K562 (cell line): ENCODE measurements at regions not wholly inside any gene's neighbourhood (a gene's known extent, or its start where the extent isn't known, plus 50 kb on each side); places are given as distances from the start of the nearest gene placed in this dataset.

Experiments
- ATAC-seq: fragments of 200-7000 bp; cut with Tn5 transposase; 3 replicates; pipeline ENCODE4 v1.9.1; 2020; ENCODE audit warnings: moderate library complexity
- BruUV-seq: library from RNA; stranded (reverse); fragments of 400-500 nt; replicated peaks from 2 replicates; lab custom pipeline; 2021; lab: Mats Ljungman, UMichigan
- CTCF ChIA-PET: fragments of 300-600 bp; formaldehyde crosslinking; extraction: SDS; loops from one replicate; lab custom pipeline; 2021; ENCODE audit warnings: low intra/inter-chr PET ratio; lab: Yijun Ruan, JAX
- POLR2A ChIA-PET: fragments of 300-600, 350-650 bp; sonication (Branson Sonifier 250); formaldehyde crosslinking; extraction: SDS; loops from one replicate; lab custom pipeline; 2021; ENCODE audit warnings: antibody characterized with exemption, inconsistent platforms; lab: Yijun Ruan, JAX
- DNase-seq, 4 experiments: peaks; one replicate each; pipeline versions ENCODE4 v3.0.0 to v3.0.0-alpha.2; 2011 to 2018; ENCODE audit warnings: low spot score in 3 of 4, mixed read lengths in 3 of 4; ENCODE audit errors: extremely low read depth in 1 of 4
- FAIRE-seq: peaks from 2 replicates; lab custom pipeline; 2011; peaks lifted over from hg19 to GRCh38; lab: Jason Lieb, UNC
- H2AFZ ChIP-seq: 2 replicates; pipeline ENCODE4 v1.6.0; 2011; ENCODE audit warnings: low read depth, low read length, control low read depth, inconsistent platforms
- H3K27ac ChIP-seq: fragments of 200-600 bp; 3 replicates; pipeline ENCODE4 v1.8.0; 2011; ENCODE audit warnings: low read depth, mild to moderate bottlenecking, control low read depth, inconsistent platforms, low read length, moderate library complexity, mixed read lengths; ENCODE audit errors: extremely low read depth
- H3K27me3 ChIP-seq, 2 experiments: fragments of 300-600 bp in 1 of 2; 2 replicates in 1 of 2; 3 replicates in 1 of 2; pipeline versions ENCODE4 v1.6.0 to v1.8.0; 2011; ENCODE audit warnings: inconsistent platforms in 2 of 2, low read length in 2 of 2, mild to moderate bottlenecking in 1 of 2, mixed read lengths in 1 of 2, moderate library complexity in 1 of 2; ENCODE audit not compliant: control insufficient read depth in 2 of 2, insufficient read depth in 2 of 2
- H3K36me3 ChIP-seq: fragments of 300-600 bp; 3 replicates; pipeline ENCODE4 v1.8.0; 2011; ENCODE audit warnings: mild to moderate bottlenecking, low read length, inconsistent platforms; ENCODE audit not compliant: control insufficient read depth, insufficient read depth
- H3K4me1 ChIP-seq, 2 experiments: fragments of 200-600 bp in 1 of 2; replicated peaks in 1 of 2; 2 replicates in 1 of 2; 3 replicates in 1 of 2; pipeline versions ENCODE4 v1.5.1 to v1.8.0; 2011; ENCODE audit warnings: inconsistent platforms in 2 of 2, low read length in 2 of 2, mild to moderate bottlenecking in 1 of 2, mixed read lengths in 1 of 2, moderate library complexity in 1 of 2; ENCODE audit not compliant: control insufficient read depth in 2 of 2, insufficient read depth in 2 of 2
- H3K4me2 ChIP-seq: 2 replicates; pipeline ENCODE4 v1.6.1; 2011; ENCODE audit warnings: low read length, control low read depth, inconsistent platforms, mixed read lengths; ENCODE audit not compliant: insufficient read depth
- H3K4me3 ChIP-seq: fragments of 200-600 bp; sonication (generic), shearing (Covaris generic); 2 replicates; pipeline ENCODE4 v1.5.1; 2016; ENCODE audit warnings: control low read depth, inconsistent platforms
- H3K79me2 ChIP-seq: fragments of 200-600 bp; 3 replicates; pipeline ENCODE4 v1.8.0; 2011; ENCODE audit warnings: low read length, inconsistent platforms; ENCODE audit not compliant: control insufficient read depth, insufficient read depth
- H3K9ac ChIP-seq, 2 experiments: 2 replicates each; pipeline versions ENCODE4 v1.6.0 to v1.6.1; 2011; ENCODE audit warnings: low read depth in 2 of 2, low read length in 2 of 2, control low read depth in 1 of 2, inconsistent platforms in 1 of 2, mild to moderate bottlenecking in 1 of 2, mixed read lengths in 1 of 2; ENCODE audit not compliant: insufficient read depth in 1 of 2
- H3K9me1 ChIP-seq: one replicate; pipeline ENCODE4 v1.6.0; 2011; ENCODE audit warnings: inconsistent platforms, mild to moderate bottlenecking, low read length, moderate library complexity; ENCODE audit not compliant: control insufficient read depth, insufficient read depth
- H3K9me3 ChIP-seq: replicated peaks from 2 replicates; pipeline ENCODE4 v1.5.1; 2011; ENCODE audit warnings: low read depth, low read length, inconsistent platforms; ENCODE audit not compliant: control insufficient read depth, insufficient read depth
- H4K20me1 ChIP-seq: replicated peaks from 2 replicates; pipeline ENCODE4 v1.6.1; 2011; ENCODE audit warnings: low read length, inconsistent platforms, mixed read lengths; ENCODE audit not compliant: control insufficient read depth, insufficient read depth
- ARID1B ChIP-seq: fragments of 450-650 bp; IDR thresholded peaks from 2 replicates; pipeline ENCODE4 v1.6.1; 2016; ENCODE audit warnings: antibody characterized with exemption, mild to moderate bottlenecking, inconsistent platforms
- DIDO1 ChIP-seq: fragments of 450-650 bp; IDR thresholded peaks from 2 replicates; pipeline ENCODE4 v1.6.1; 2016; ENCODE audit warnings: low read depth, missing biosample characterization, missing genetic modification characterization
- KLF13 ChIP-seq: fragments of 450-650 bp; IDR thresholded peaks from 2 replicates; pipeline ENCODE4 v1.6.1; 2016; ENCODE audit warnings: missing genetic modification characterization, low read depth, mild to moderate bottlenecking, missing compliant biosample characterization, moderate library complexity, borderline replicate concordance
- LARP7 ChIP-seq: fragments of 450-650 bp; IDR thresholded peaks from 2 replicates; pipeline ENCODE4 v1.6.1; 2016
- MED1 ChIP-seq: sonication (generic); formaldehyde crosslinking; IDR thresholded peaks from 2 replicates; pipeline ENCODE4 v1.8.1; 2023; ENCODE audit warnings: missing genetic modification reagents, borderline replicate concordance
- PHB2 ChIP-seq: fragments of 450-650 bp; IDR thresholded peaks from 2 replicates; pipeline ENCODE4 v1.6.1; 2017; ENCODE audit warnings: low read depth
- SMARCA5 ChIP-seq: fragments of 450-650 bp; IDR thresholded peaks from 2 replicates; pipeline ENCODE4 v1.6.1; 2016
- XRCC4 ChIP-seq: IDR thresholded peaks from one replicate; pipeline ENCODE4 v1.6.1; 2011; ENCODE audit not compliant: insufficient read depth, insufficient read length; ENCODE audit errors: extremely low read depth
- ZFP1 ChIP-seq: fragments of 450-650 bp; formaldehyde crosslinking; IDR thresholded peaks from 2 replicates; pipeline ENCODE4 v1.4.0; 2020; ENCODE audit warnings: mild to moderate bottlenecking, mixed read lengths
- ZNF121 ChIP-seq: sonication (generic); formaldehyde crosslinking; conservative IDR thresholded peaks from 2 replicates; pipeline ENCODE4 v1.8.0; 2022; ENCODE audit warnings: missing genetic modification reagents
- ZNF253 ChIP-seq: fragments of 250-450 bp; sonication (Bioruptor Pico); conservative IDR thresholded peaks from 2 replicates; pipeline ENCODE4 v1.6.1; 2021; ENCODE audit warnings: mild to moderate bottlenecking
- WGBS: fragments of 100-300 bp; shearing (Covaris generic); methylation state at CpG from one replicate; pipeline ENCODE4 v1.1.6; 2016; ENCODE audit warnings: low coverage, mixed read lengths; ENCODE audit not compliant: insufficient coverage; ENCODE audit errors: missing lambda C conversion rate; 5-methylcytosine and 5-hydroxymethylcytosine counted together
- in situ Hi-C: fragments of 300-500 bp; cut with MboI; formaldehyde crosslinking; loops from 4 replicates; pipeline ENCODE4 v1.15.0; 2018; ENCODE audit warnings: inconsistent platforms, mixed read lengths
- intact Hi-C: fragments of 100-400 bp; cut with micrococcal nuclease; formaldehyde crosslinking; loops from 2 replicates; pipeline ENCODE4 v1.14.2; 2022
- TF ChIP-seq, protein P1 (sequence below): fragments of 250-450 bp; sonication (Bioruptor Pico); IDR thresholded peaks from 2 replicates; pipeline ENCODE4 v1.4.0; 2020; ENCODE audit warnings: borderline replicate concordance
- TF ChIP-seq, protein P2 (sequence below): fragments of 450-650 bp; formaldehyde crosslinking; IDR thresholded peaks from 2 replicates; pipeline ENCODE4 v1.4.0; 2020; ENCODE audit warnings: mild to moderate bottlenecking, mixed read lengths
- TF ChIP-seq, protein P3 (sequence below): sonication (generic); formaldehyde crosslinking; IDR thresholded peaks from 2 replicates; pipeline ENCODE4 v1.8.0; 2022; ENCODE audit warnings: mild to moderate bottlenecking, missing genetic modification reagents

DNA sequence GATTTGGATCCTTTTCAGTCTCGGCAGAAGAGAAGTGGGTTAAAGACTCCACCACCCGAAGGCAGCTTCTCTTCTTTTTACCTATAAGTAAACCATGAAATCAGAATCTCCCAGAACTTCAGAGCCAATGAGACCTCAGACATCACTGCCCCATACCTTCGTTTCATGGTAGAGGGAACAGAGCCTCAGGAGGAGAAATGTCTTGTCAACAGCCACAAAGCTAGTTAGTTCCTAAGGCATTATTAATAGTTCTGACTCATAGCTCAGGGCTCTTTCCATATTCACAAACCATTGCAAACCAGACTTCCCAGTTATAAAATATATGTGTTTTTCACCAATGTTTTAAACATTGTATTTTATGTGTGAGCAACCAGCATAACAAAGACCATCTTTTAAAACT, 118.7 kb upstream of the RIPOR2 start:
- H3K4me1 ChIP-seq, result no peaks in the 10 kb centered on the region; a peak in 1 of 5 replicates
- H3K27ac ChIP-seq, result no peak overlapping the region
- FAIRE-seq (no peak), DNase-seq (no peak), ATAC-seq (no peak)
- H2AFZ ChIP-seq, result no peak overlapping the region
- no peaks in the 10 kb centered on the region for H3K9me1 ChIP-seq
- no TSS peak for BruUV-seq
- intact Hi-C loops (no loop called here), in situ Hi-C loops (no loop called here)
- TF ChIP-seq, protein P1, sequence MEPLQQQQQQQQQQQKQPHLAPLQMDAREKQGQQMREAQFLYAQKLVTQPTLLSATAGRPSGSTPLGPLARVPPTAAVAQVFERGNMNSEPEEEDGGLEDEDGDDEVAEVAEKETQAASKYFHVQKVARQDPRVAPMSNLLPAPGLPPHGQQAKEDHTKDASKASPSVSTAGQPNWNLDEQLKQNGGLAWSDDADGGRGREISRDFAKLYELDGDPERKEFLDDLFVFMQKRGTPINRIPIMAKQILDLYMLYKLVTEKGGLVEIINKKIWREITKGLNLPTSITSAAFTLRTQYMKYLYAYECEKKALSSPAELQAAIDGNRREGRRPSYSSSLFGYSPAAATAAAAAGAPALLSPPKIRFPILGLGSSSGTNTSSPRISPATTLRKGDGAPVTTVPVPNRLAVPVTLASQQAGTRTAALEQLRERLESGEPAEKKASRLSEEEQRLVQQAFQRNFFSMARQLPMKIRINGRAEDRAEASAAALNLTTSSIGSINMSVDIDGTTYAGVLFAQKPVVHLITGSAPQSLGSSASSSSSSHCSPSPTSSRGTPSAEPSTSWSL, result no peak
- TF ChIP-seq KLF13 (tag) (no peak), MED1 (CRISPR knock-in tag) (no peak), SMARCA5 (no peak), ZFP1 (CRISPR knock-in tag) (no peak), XRCC4 (no peak), ZNF121 (CRISPR knock-in tag) (no peak), LARP7 (no peak), DIDO1 (tag) (no peak), PHB2 (no peak), ZNF253 (CRISPR knock-in tag) (no peak), ARID1B (no peak)
- TF ChIP-seq, protein P2, sequence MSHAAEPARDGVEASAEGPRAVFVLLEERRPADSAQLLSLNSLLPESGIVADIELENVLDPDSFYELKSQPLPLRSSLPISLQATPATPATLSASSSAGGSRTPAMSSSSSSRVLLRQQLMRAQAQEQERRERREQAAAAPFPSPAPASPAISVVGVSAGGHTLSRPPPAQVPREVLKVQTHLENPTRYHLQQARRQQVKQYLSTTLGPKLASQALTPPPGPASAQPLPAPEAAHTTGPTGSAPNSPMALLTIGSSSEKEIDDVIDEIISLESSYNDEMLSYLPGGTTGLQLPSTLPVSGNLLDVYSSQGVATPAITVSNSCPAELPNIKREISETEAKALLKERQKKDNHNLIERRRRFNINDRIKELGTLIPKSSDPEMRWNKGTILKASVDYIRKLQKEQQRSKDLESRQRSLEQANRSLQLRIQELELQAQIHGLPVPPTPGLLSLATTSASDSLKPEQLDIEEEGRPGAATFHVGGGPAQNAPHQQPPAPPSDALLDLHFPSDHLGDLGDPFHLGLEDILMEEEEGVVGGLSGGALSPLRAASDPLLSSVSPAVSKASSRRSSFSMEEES (CRISPR knock-in tag), result no peak
- TF ChIP-seq, protein P3, sequence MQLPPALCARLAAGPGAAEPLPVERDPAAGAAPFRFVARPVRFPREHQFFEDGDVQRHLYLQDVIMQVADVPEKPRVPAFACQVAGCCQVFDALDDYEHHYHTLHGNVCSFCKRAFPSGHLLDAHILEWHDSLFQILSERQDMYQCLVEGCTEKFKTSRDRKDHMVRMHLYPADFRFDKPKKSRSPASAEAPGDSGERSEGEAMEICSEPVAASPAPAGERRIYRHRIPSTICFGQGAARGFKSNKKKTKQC (CRISPR knock-in tag), result no peak
- no peaks in the 10 kb centered on the region for H3K79me2 ChIP-seq
- no peaks in the 10 kb centered on the region for H4K20me1 ChIP-seq
- no peaks in the 10 kb centered on the region for H3K36me3 ChIP-seq
- POLR2A ChIA-PET, result interaction anchor here (0.7 to 1.0 kb wide), 2 partner anchors 11 to 21 kb away, joined by 3 to 4 read pairs; no protein-coding TSS in a partner anchor
- H3K9me3 ChIP-seq, result no peaks in the 10 kb centered on the region
- 3% methylated on average over 3 of the region's 3 CpGs for WGBS
- H3K9ac ChIP-seq, result no peak overlapping the region
- no peak overlapping the region for H3K4me2 ChIP-seq
- CTCF ChIA-PET, result no interaction called here
- H3K4me3 ChIP-seq, result no peak overlapping the region
- peaks cover 0 to 8% of the 10 kb centered on the region in 2 experiments; a peak in 1 of 5 replicates for H3K27me3 ChIP-seq
